ENCODE measurements at regions not wholly inside any gene's neighbourhood (a gene's known extent, or its start where the extent isn't known, plus 50 kb on each side); places are given as distances from the start of the nearest gene placed in this dataset.

- DNase-seq (ENCODE audit: low read depth in 1 of 2, low spot score in 1 of 2): no peak
- TF ChIP-seq CTCF (IDR thresholded peaks at IDR 0.05; ENCODE audit: insufficient read depth, low read length): no peak
- TF ChIP-seq GABPA (IDR thresholded peaks at IDR 0.05; ENCODE audit: low read depth): no peak
- TF ChIP-seq POLR2AphosphoS5 (IDR thresholded peaks at IDR 0.05; ENCODE audit: low read depth): no peak
- no peak for TF ChIP-seq SPI1 (IDR thresholded peaks at IDR 0.05; ENCODE audit: borderline replicate concordance, low read depth)
- TF ChIP-seq REST (IDR thresholded peaks at IDR 0.05; ENCODE audit: insufficient replicate concordance, low read depth): no peak
- H3K27me3 ChIP-seq (ENCODE audit: insufficient read depth, poor library complexity, severe bottlenecking): no peaks in the 10 kb centered on the region
- no peak overlapping the region for H3K27ac ChIP-seq (replicated peaks)
- H3K4me3 ChIP-seq (replicated peaks; ENCODE audit: insufficient read depth, low read length): no peak overlapping the region
Observed at GRCh38 chr21:17738176-17738953, 80.8 kb downstream of the C21orf91 start.

GRCh38 chr21:17736072-17736471 is 83.1 kb downstream of the C21orf91 start:
- Histone ChIP-seq H3K27me3 (ENCODE audit: insufficient read depth, poor library complexity, severe bottlenecking) (no peaks in the 10 kb centered on the region), H3K27ac (replicated peaks) (no peak overlapping the region), H3K4me3 (replicated peaks; ENCODE audit: insufficient read depth, low read length) (no peak overlapping the region)
- no peak for DNase-seq (ENCODE audit: low read depth in 1 of 2, low spot score in 1 of 2)
- no peak for TF ChIP-seq SPI1 (IDR thresholded peaks at IDR 0.05; ENCODE audit: borderline replicate concordance, low read depth)
- no peak for TF ChIP-seq REST (IDR thresholded peaks at IDR 0.05; ENCODE audit: insufficient replicate concordance, low read depth)
- no peak for TF ChIP-seq GABPA (IDR thresholded peaks at IDR 0.05; ENCODE audit: low read depth)
- no peak for TF ChIP-seq POLR2AphosphoS5 (IDR thresholded peaks at IDR 0.05; ENCODE audit: low read depth)
- no peak for TF ChIP-seq CTCF (IDR thresholded peaks at IDR 0.05; ENCODE audit: insufficient read depth, low read length)

GRCh38 chr21:17733209-17733608 is 85.9 kb downstream of the C21orf91 start:
- Histone ChIP-seq H3K27ac (replicated peaks) (no peak overlapping the region), H3K4me3 (replicated peaks; ENCODE audit: insufficient read depth, low read length) (no peak overlapping the region), H3K27me3 (ENCODE audit: insufficient read depth, poor library complexity, severe bottlenecking) (no peaks in the 10 kb centered on the region)
- no peak for DNase-seq (ENCODE audit: low read depth in 1 of 2, low spot score in 1 of 2)
- no peak for TF ChIP-seq GABPA (IDR thresholded peaks at IDR 0.05; ENCODE audit: low read depth)
- TF ChIP-seq SPI1 (IDR thresholded peaks at IDR 0.05; ENCODE audit: borderline replicate concordance, low read depth): no peak
- no peak for TF ChIP-seq REST (IDR thresholded peaks at IDR 0.05; ENCODE audit: insufficient replicate concordance, low read depth)
- TF ChIP-seq CTCF (IDR thresholded peaks at IDR 0.05; ENCODE audit: insufficient read depth, low read length): no peak
- no peak for TF ChIP-seq POLR2AphosphoS5 (IDR thresholded peaks at IDR 0.05; ENCODE audit: low read depth)
